Activated B cell treated with CpG ODN at 0.5 μM for 24 hours (primary cell): ENCODE measurements at regions not wholly inside any gene's neighbourhood (a gene's known extent, or its start where the extent isn't known, plus 50 kb on each side); places are given as distances from the start of the nearest gene placed in this dataset.

Experiments
- ATAC-seq: fragments of 200-7000 bp; cut with Tn5 transposase; one replicate; pipeline ENCODE4 v1.10.0; 2021; ENCODE audit warnings: low read depth, mild to moderate bottlenecking, moderate library complexity
- CTCF ChIA-PET: fragments of 350-600 bp; sonication (Branson Sonifier 250); formaldehyde crosslinking; loops from one replicate; lab custom pipeline; 2021; ENCODE audit warnings: antibody characterized with exemption; lab: Charles Lee
- POLR2A ChIA-PET: fragments of 350-600 bp; sonication (Branson Sonifier 250); formaldehyde crosslinking; loops from one replicate; lab custom pipeline; 2021; ENCODE audit warnings: antibody characterized with exemption; lab: Charles Lee
- DNase-seq: peaks from one replicate; pipeline ENCODE4 v3.0.0; 2022
- H3K27ac Mint-ChIP-seq: one replicate; pipeline ENCODE4 v1.8.0; 2020; ENCODE audit warnings: mixed read lengths
- H3K27me3 Mint-ChIP-seq: one replicate; pipeline ENCODE4 v1.8.0; 2021; ENCODE audit warnings: mixed read lengths
- H3K36me3 Mint-ChIP-seq: one replicate; pipeline ENCODE4 v1.8.0; 2021; ENCODE audit warnings: low read depth, mixed read lengths
- H3K4me1 Mint-ChIP-seq: one replicate; pipeline ENCODE4 v1.8.0; 2021; ENCODE audit warnings: mixed read lengths
- H3K4me3 Mint-ChIP-seq: one replicate; pipeline ENCODE4 v1.8.0; 2020; ENCODE audit warnings: mild to moderate bottlenecking, mixed read lengths
- H3K9me3 Mint-ChIP-seq: one replicate; pipeline ENCODE4 v1.8.0; 2020; ENCODE audit warnings: mixed read lengths
- intact Hi-C: fragments of 100-400 bp; cut with micrococcal nuclease; formaldehyde crosslinking; loops from one replicate; pipeline ENCODE4 v1.15.1; 2024
- TF ChIP-seq, protein P1 (sequence below): fragments of 200-600 bp; IDR thresholded peaks from one replicate; pipeline ENCODE4 v1.8.0; 2022; ENCODE audit warnings: antibody characterized with exemption, mild to moderate bottlenecking

DNA sequence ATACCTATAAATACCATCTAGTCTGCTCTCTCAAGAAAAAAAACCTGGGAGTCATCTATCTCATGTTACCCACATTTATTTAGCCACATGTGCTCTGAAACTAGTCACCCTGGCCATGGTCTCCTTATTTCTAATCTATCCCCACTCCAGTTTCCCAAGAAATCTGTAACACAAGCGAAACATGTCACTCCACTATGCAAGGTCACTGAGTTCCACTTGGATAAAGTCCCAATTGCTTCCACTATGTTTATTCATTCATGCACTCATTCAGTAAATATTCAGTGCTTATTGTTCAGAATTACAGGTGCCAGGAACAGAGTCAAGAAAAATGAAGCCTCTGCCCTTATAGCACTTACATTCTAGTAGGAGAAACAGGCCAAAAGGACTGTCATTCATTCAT lies 369.4 kb upstream of the CYRIA start:
- no peak for DNase-seq
- Mint-ChIP-seq H3K36me3 (no peaks in the 10 kb centered on the region), H3K27me3 (peaks cover 9% of the 10 kb centered on the region), H3K4me3 (no peak overlapping the region), H3K4me1 (no peaks in the 10 kb centered on the region), H3K9me3 (no peaks in the 10 kb centered on the region), H3K27ac (no peak overlapping the region)
- intact Hi-C loops: no loop called here
- ATAC-seq: no peak
- TF ChIP-seq, protein P1, sequence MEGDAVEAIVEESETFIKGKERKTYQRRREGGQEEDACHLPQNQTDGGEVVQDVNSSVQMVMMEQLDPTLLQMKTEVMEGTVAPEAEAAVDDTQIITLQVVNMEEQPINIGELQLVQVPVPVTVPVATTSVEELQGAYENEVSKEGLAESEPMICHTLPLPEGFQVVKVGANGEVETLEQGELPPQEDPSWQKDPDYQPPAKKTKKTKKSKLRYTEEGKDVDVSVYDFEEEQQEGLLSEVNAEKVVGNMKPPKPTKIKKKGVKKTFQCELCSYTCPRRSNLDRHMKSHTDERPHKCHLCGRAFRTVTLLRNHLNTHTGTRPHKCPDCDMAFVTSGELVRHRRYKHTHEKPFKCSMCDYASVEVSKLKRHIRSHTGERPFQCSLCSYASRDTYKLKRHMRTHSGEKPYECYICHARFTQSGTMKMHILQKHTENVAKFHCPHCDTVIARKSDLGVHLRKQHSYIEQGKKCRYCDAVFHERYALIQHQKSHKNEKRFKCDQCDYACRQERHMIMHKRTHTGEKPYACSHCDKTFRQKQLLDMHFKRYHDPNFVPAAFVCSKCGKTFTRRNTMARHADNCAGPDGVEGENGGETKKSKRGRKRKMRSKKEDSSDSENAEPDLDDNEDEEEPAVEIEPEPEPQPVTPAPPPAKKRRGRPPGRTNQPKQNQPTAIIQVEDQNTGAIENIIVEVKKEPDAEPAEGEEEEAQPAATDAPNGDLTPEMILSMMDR: no peak
- POLR2A ChIA-PET: no interaction called here
- CTCF ChIA-PET: no interaction called here

DNA sequence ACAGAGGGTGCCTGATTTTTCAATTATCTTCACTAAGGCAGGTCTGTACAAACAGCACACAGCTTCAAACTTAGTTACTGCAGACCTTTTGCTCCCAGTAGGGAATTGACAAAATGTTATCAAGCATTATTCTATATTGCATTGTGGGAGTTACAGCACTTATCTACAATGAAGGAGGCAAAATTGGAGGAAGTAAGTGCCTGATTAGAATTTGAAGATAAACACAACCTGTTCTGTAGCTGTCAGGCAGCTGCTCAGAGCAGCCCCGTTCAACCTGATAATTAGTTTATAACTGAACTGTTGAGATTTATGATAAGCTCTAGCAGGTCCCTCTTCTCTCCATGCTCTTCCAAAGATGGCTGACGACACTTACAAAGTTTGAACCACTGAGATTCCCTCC lies 364.4 kb upstream of the CYRIA start:
- Mint-ChIP-seq H3K4me1 (no peaks in the 10 kb centered on the region), H3K36me3 (no peaks in the 10 kb centered on the region), H3K9me3 (no peaks in the 10 kb centered on the region), H3K27ac (no peak overlapping the region), H3K27me3 (peaks cover 3% of the 10 kb centered on the region), H3K4me3 (no peak overlapping the region)
- ChIA-PET CTCF (interaction anchor here (0.9 kb wide), 1 partner anchor 279 kb away, joined by 4 read pairs; no protein-coding TSS in a partner anchor), POLR2A (no interaction called here)
- DNase-seq (no peak), ATAC-seq (no peak)
- TF ChIP-seq, protein P1: no peak
- intact Hi-C loops: no loop called here

DNA sequence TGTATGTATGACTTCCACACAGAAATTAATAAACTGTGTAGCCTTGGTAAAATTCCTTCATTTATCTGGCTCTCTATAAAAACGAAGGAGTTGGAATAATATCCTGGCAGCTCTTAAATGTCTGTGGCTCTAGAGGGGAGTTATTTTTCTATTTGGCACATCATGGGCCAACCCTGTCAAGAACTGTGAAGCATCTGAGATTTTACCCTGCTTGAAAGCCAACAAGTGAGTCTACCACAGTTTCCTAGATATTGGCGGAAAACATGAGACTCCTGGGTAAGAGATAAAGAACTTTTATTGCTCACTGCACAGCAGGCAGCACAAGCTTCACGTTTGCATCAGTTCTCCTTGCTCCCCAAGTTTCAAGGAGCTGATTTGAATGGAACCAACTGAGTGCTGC lies 346.7 kb upstream of the CYRIA start:
- TF ChIP-seq, protein P1: no peak

DNA sequence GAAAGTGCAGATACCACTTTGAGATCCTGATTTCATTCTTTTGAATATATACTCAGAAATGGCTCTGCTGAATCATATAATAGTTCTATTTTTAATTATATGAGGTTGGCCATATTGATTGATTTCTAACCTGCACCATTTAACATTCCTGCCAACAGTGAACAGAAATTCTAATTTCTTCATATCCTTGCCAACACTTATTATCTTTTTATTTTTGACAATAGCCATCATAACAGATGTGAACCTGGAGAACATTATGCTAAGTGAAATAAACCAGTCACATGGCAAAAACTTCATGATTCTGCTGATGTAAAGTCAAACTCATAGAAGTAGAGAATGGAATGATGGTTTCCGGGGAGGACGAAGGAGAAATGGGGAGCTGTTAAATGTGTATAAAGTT lies 344.5 kb upstream of the CYRIA start:
- CTCF ChIA-PET: no interaction called here
- Mint-ChIP-seq H3K4me1 (peaks cover 2% of the 10 kb centered on the region), H3K36me3 (no peaks in the 10 kb centered on the region), H3K4me3 (no peak overlapping the region), H3K9me3 (no peaks in the 10 kb centered on the region), H3K27ac (no peak overlapping the region), H3K27me3 (no peaks in the 10 kb centered on the region)
- no peak for DNase-seq
- no peak for ATAC-seq
- intact Hi-C loops: no loop called here
- TF ChIP-seq, protein P1: no peak
- POLR2A ChIA-PET: no interaction called here

More for the DNA sequence above, 346.7 kb upstream of the CYRIA start:
- no peaks in the 10 kb centered on the region for H3K27me3 Mint-ChIP-seq
- CTCF ChIA-PET: no interaction called here
- no peak overlapping the region for H3K4me3 Mint-ChIP-seq
- POLR2A ChIA-PET: no interaction called here
- H3K27ac Mint-ChIP-seq: no peak overlapping the region
- DNase-seq (no peak), ATAC-seq (no peak)
- H3K9me3 Mint-ChIP-seq: no peaks in the 10 kb centered on the region
- peaks cover 2% of the 10 kb centered on the region for H3K4me1 Mint-ChIP-seq
- H3K36me3 Mint-ChIP-seq: no peaks in the 10 kb centered on the region
- intact Hi-C loops: no loop called here

DNA sequence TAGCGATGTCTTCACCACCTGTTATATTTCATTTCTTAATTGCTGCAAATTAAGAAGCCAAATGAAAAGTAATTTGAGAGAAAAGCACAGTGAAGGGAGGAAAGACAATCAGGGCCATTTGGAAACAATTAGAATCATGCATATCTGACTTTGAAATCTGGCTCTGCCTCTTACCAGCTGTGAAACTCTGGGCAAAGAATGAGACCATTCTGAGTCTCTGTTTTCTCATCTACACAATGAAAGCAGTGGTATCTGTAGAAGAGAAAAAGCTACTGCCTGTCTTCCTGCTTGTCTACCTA lies 334.5 kb upstream of the CYRIA start:
- no peak for ATAC-seq
- Mint-ChIP-seq H3K36me3 (peaks cover 2% of the 10 kb centered on the region), H3K27ac (no peak overlapping the region), H3K27me3 (no peaks in the 10 kb centered on the region), H3K4me1 (no peaks in the 10 kb centered on the region), H3K9me3 (peaks cover 14% of the 10 kb centered on the region), H3K4me3 (no peak overlapping the region)
- TF ChIP-seq, protein P1: no peak
- intact Hi-C loops: no loop called here
- DNase-seq: no peak
- POLR2A ChIA-PET: no interaction called here
- CTCF ChIA-PET: no interaction called here
